ENCODE measurements at regions not wholly inside any gene's neighbourhood (a gene's known extent, or its start where the extent isn't known, plus 50 kb on each side); places are given as distances from the start of the nearest gene placed in this dataset.

- no peak overlapping the region for H3K4me2 ChIP-seq (ENCODE audit: low read length)
- no peak overlapping the region for H3K4me3 ChIP-seq (ENCODE audit: low read depth, low read length)
- H3K18ac ChIP-seq (ENCODE audit: low read length), result no peak overlapping the region
- no peak overlapping the region for H2AK5ac ChIP-seq (ENCODE audit: low read length)
- no peaks in the 10 kb centered on the region for H3K79me2 ChIP-seq (ENCODE audit: control insufficient read depth, insufficient read depth, low read length, poor library complexity)
- no CpG with 5 or more reads among the region's 1 CpG for WGBS (ENCODE audit: extremely low coverage, insufficient coverage, insufficient read length)
- no peak overlapping the region for H3K9ac ChIP-seq (ENCODE audit: low read length)
- H4K8ac ChIP-seq (ENCODE audit: low read depth, low read length), result no peak overlapping the region
- no peak overlapping the region for H4K91ac ChIP-seq (ENCODE audit: low read depth, low read length)
- DNase-seq, result no peak
- H3K9me3 ChIP-seq (ENCODE audit: insufficient read depth, low read depth, low read length), result no peaks in the 10 kb centered on the region
- no peak overlapping the region for H2BK12ac ChIP-seq (ENCODE audit: low read length)
- no peaks in the 10 kb centered on the region for H3K36me3 ChIP-seq (ENCODE audit: control insufficient read depth in 1 of 2, insufficient read depth in 2 of 2, low read length in 2 of 2)
- H2AFZ ChIP-seq (ENCODE audit: insufficient read depth, low read length, poor library complexity), result no peak overlapping the region
- H3K14ac ChIP-seq (ENCODE audit: low read length), result no peak overlapping the region
- no peaks in the 10 kb centered on the region for H3K4me1 ChIP-seq (ENCODE audit: control insufficient read depth in 1 of 2, insufficient read depth in 2 of 2, low read length in 2 of 2)
- H2BK120ac ChIP-seq (ENCODE audit: insufficient read depth, low read length, poor library complexity), result no peak overlapping the region
- no peaks in the 10 kb centered on the region for H3K27me3 ChIP-seq (ENCODE audit: insufficient read depth, low read length)
- no peak overlapping the region for H3K23ac ChIP-seq (ENCODE audit: low read length)
- no peak overlapping the region for H3K4ac ChIP-seq (ENCODE audit: low read depth, low read length)
- H4K12ac ChIP-seq (ENCODE audit: low read depth, low read length), result no peak overlapping the region
- no peak overlapping the region for H2BK5ac ChIP-seq (ENCODE audit: low read depth, low read length, poor library complexity)
- no peaks in the 10 kb centered on the region for H3K79me1 ChIP-seq (ENCODE audit: low read length)
- no peak overlapping the region for H3K27ac ChIP-seq (ENCODE audit: low read depth, low read length)
Measured at GRCh38 chr3:35537265-35537664, 102.1 kb upstream of the ARPP21 start.

GRCh38 chr3:35544976-35545375 is 94.3 kb upstream of the ARPP21 start:
- Histone ChIP-seq H3K27me3 (ENCODE audit: insufficient read depth, low read length) (no peaks in the 10 kb centered on the region), H3K4ac (ENCODE audit: low read depth, low read length) (no peak overlapping the region), H2BK12ac (ENCODE audit: low read length) (no peak overlapping the region), H3K4me3 (ENCODE audit: low read depth, low read length) (no peak overlapping the region), H2AK5ac (ENCODE audit: low read length) (no peak overlapping the region), H4K91ac (ENCODE audit: low read depth, low read length) (no peak overlapping the region), H3K18ac (ENCODE audit: low read length) (no peak overlapping the region), H4K8ac (ENCODE audit: low read depth, low read length) (no peak overlapping the region), H3K4me1 (ENCODE audit: control insufficient read depth in 1 of 2, insufficient read depth in 2 of 2, low read length in 2 of 2) (no peaks in the 10 kb centered on the region), H3K36me3 (ENCODE audit: control insufficient read depth in 1 of 2, insufficient read depth in 2 of 2, low read length in 2 of 2) (no peaks in the 10 kb centered on the region), H3K23ac (ENCODE audit: low read length) (no peak overlapping the region), H4K12ac (ENCODE audit: low read depth, low read length) (no peak overlapping the region), H3K9ac (ENCODE audit: low read length) (no peak overlapping the region), H3K27ac (ENCODE audit: low read depth, low read length) (no peak overlapping the region), H3K4me2 (ENCODE audit: low read length) (no peak overlapping the region), H3K9me3 (ENCODE audit: insufficient read depth, low read depth, low read length) (no peaks in the 10 kb centered on the region), H2BK5ac (ENCODE audit: low read depth, low read length, poor library complexity) (no peak overlapping the region), H2BK120ac (ENCODE audit: insufficient read depth, low read length, poor library complexity) (no peak overlapping the region), H2AFZ (ENCODE audit: insufficient read depth, low read length, poor library complexity) (no peak overlapping the region), H3K14ac (ENCODE audit: low read length) (no peak overlapping the region), H3K79me2 (ENCODE audit: control insufficient read depth, insufficient read depth, low read length, poor library complexity) (no peaks in the 10 kb centered on the region), H3K79me1 (ENCODE audit: low read length) (no peaks in the 10 kb centered on the region)
- WGBS (ENCODE audit: extremely low coverage, insufficient coverage, insufficient read length), result no CpG with 5 or more reads among the region's 1 CpG
- no peak for DNase-seq

GRCh38 chr3:35549690-35550089 is 89.6 kb upstream of the ARPP21 start:
- Histone ChIP-seq H2BK120ac (ENCODE audit: insufficient read depth, low read length, poor library complexity) (no peak overlapping the region), H3K79me1 (ENCODE audit: low read length) (no peaks in the 10 kb centered on the region)
- WGBS (ENCODE audit: extremely low coverage, insufficient coverage, insufficient read length), result no CpG with 5 or more reads among the region's 1 CpG

DNA sequence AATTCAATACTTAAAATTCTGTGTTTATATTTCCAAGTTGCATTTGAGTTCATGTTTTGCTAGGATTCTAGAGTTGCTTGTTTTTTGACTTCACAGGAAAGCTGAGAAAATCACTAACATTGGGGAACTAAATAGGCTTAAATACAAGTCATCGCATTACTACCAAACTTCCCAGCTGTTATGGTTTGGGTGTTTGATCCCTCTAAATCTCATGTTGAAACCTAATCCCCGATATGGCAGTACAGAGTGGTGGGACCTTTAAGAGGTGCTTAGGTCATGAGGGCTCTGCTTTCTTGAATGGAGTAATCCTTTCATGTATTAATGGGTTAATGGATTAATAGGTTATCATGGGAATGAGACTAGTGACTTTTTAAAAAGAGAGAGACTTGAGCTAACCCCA is 77.2 kb upstream of the ARPP21 start:
- Histone ChIP-seq H3K4me3 (ENCODE audit: low read depth, low read length) (no peak overlapping the region), H3K14ac (ENCODE audit: low read length) (no peak overlapping the region), H3K79me1 (ENCODE audit: low read length) (no peaks in the 10 kb centered on the region), H3K27me3 (ENCODE audit: insufficient read depth, low read length) (no peaks in the 10 kb centered on the region), H3K79me2 (ENCODE audit: control insufficient read depth, insufficient read depth, low read length, poor library complexity) (no peaks in the 10 kb centered on the region), H3K9me3 (ENCODE audit: insufficient read depth, low read depth, low read length) (no peaks in the 10 kb centered on the region), H4K12ac (ENCODE audit: low read depth, low read length) (no peak overlapping the region), H2BK12ac (ENCODE audit: low read length) (no peak overlapping the region), H2BK5ac (ENCODE audit: low read depth, low read length, poor library complexity) (no peak overlapping the region), H3K27ac (ENCODE audit: low read depth, low read length) (no peak overlapping the region), H2BK120ac (ENCODE audit: insufficient read depth, low read length, poor library complexity) (no peak overlapping the region), H3K4me1 (ENCODE audit: control insufficient read depth in 1 of 2, insufficient read depth in 2 of 2, low read length in 2 of 2) (no peaks in the 10 kb centered on the region), H4K8ac (ENCODE audit: low read depth, low read length) (no peak overlapping the region), H3K36me3 (ENCODE audit: control insufficient read depth in 1 of 2, insufficient read depth in 2 of 2, low read length in 2 of 2) (no peaks in the 10 kb centered on the region), H2AK5ac (ENCODE audit: low read length) (no peak overlapping the region), H3K4me2 (ENCODE audit: low read length) (no peak overlapping the region), H3K23ac (ENCODE audit: low read length) (no peak overlapping the region), H3K9ac (ENCODE audit: low read length) (no peak overlapping the region), H3K4ac (ENCODE audit: low read depth, low read length) (no peak overlapping the region), H3K18ac (ENCODE audit: low read length) (no peak overlapping the region), H2AFZ (ENCODE audit: insufficient read depth, low read length, poor library complexity) (no peak overlapping the region), H4K91ac (ENCODE audit: low read depth, low read length) (no peak overlapping the region)
- no peak for DNase-seq
- no CpG with 5 or more reads among the region's 2 CpGs for whole genome bisulfite sequencing (ENCODE audit: extremely low coverage, insufficient coverage, insufficient read length)

More at GRCh38 chr3:35549690-35550089, 89.6 kb upstream of the ARPP21 start:
- no peak overlapping the region for H3K18ac ChIP-seq (ENCODE audit: low read length)
- no peak overlapping the region for H3K9ac ChIP-seq (ENCODE audit: low read length)
- no peak overlapping the region for H4K8ac ChIP-seq (ENCODE audit: low read depth, low read length)
- no peak overlapping the region for H3K23ac ChIP-seq (ENCODE audit: low read length)
- no peaks in the 10 kb centered on the region for H3K4me1 ChIP-seq (ENCODE audit: control insufficient read depth in 1 of 2, insufficient read depth in 2 of 2, low read length in 2 of 2)
- H3K36me3 ChIP-seq (ENCODE audit: control insufficient read depth in 1 of 2, insufficient read depth in 2 of 2, low read length in 2 of 2), result no peaks in the 10 kb centered on the region
- no peak overlapping the region for H3K4me2 ChIP-seq (ENCODE audit: low read length)
- H3K27me3 ChIP-seq (ENCODE audit: insufficient read depth, low read length), result no peaks in the 10 kb centered on the region
- no peak overlapping the region for H2AK5ac ChIP-seq (ENCODE audit: low read length)
- no peak overlapping the region for H4K12ac ChIP-seq (ENCODE audit: low read depth, low read length)
- no peak overlapping the region for H2BK12ac ChIP-seq (ENCODE audit: low read length)
- H3K79me2 ChIP-seq (ENCODE audit: control insufficient read depth, insufficient read depth, low read length, poor library complexity), result no peaks in the 10 kb centered on the region
- no peak overlapping the region for H3K14ac ChIP-seq (ENCODE audit: low read length)
- H3K9me3 ChIP-seq (ENCODE audit: insufficient read depth, low read depth, low read length), result no peaks in the 10 kb centered on the region
- no peak overlapping the region for H2BK5ac ChIP-seq (ENCODE audit: low read depth, low read length, poor library complexity)
- no peak overlapping the region for H3K4me3 ChIP-seq (ENCODE audit: low read depth, low read length)
- no peak overlapping the region for H3K4ac ChIP-seq (ENCODE audit: low read depth, low read length)
- no peak overlapping the region for H4K91ac ChIP-seq (ENCODE audit: low read depth, low read length)
- no peak overlapping the region for H3K27ac ChIP-seq (ENCODE audit: low read depth, low read length)
- no peak for DNase-seq
- H2AFZ ChIP-seq (ENCODE audit: insufficient read depth, low read length, poor library complexity), result no peak overlapping the region

Data from trophoblast cell (in vitro differentiated cells and primary cell).